H1 (cell line): ENCODE measurements at regions not wholly inside any gene's neighbourhood (a gene's known extent, or its start where the extent isn't known, plus 50 kb on each side); places are given as distances from the start of the nearest gene placed in this dataset.
A peak's percentile ranks its signal among the peaks of the same experiment; 100 is the strongest.

ENCODE experiments used
- CTCF ChIA-PET: fragments of 300-600 bp; sonication (Branson Sonifier 250); formaldehyde crosslinking; loops from one replicate; lab custom pipeline; 2021; ENCODE audit not compliant: partially characterized antibody; lab: Charles Lee
- POLR2A ChIA-PET: fragments of 300-600 bp; sonication (Branson Sonifier 250); formaldehyde crosslinking; loops from one replicate; lab custom pipeline; 2021; ENCODE audit warnings: inconsistent platforms; ENCODE audit not compliant: partially characterized antibody; lab: Charles Lee
- DNase-seq, 2 experiments: peaks; one replicate each; pipeline versions ENCODE4 v3.0.0 to v3.0.0-alpha.2; 2010 to 2022; ENCODE audit warnings: low spot score in 2 of 2, low read depth in 1 of 2, mixed read lengths in 1 of 2
- FAIRE-seq: peaks from 2 replicates; lab custom pipeline; 2011; peaks lifted over from hg19 to GRCh38; lab: Jason Lieb, UNC
- H2AFZ ChIP-seq: 2 replicates; pipeline ENCODE4 v1.8.1; 2012; ENCODE audit warnings: low read length, inconsistent platforms
- H2AK5ac ChIP-seq: 2 replicates; pipeline ENCODE4 v1.6.1; 2013; ENCODE audit warnings: low read depth, low read length
- H2BK120ac ChIP-seq: replicated peaks from 2 replicates; pipeline ENCODE3; 2013; ENCODE audit warnings: low read depth, low read length, inconsistent platforms
- H2BK12ac ChIP-seq: 2 replicates; pipeline ENCODE4 v1.6.1; 2013; ENCODE audit warnings: low read depth, low read length
- H2BK15ac ChIP-seq: 2 replicates; pipeline ENCODE4 v1.6.1; 2013; ENCODE audit warnings: low read length
- H2BK20ac ChIP-seq: 2 replicates; pipeline ENCODE4 v1.6.1; 2013; ENCODE audit warnings: low read length
- H2BK5ac ChIP-seq: 2 replicates; pipeline ENCODE4 v1.6.1; 2013; ENCODE audit warnings: low read depth, low read length
- H3K14ac ChIP-seq: 2 replicates; pipeline ENCODE4 v1.6.1; 2013; ENCODE audit warnings: inconsistent platforms; ENCODE audit not compliant: insufficient read length
- H3K18ac ChIP-seq: 2 replicates; pipeline ENCODE4 v1.6.1; 2013; ENCODE audit warnings: low read length; ENCODE audit errors: extremely low read depth
- H3K23ac ChIP-seq: 2 replicates; pipeline ENCODE4 v1.6.1; 2013; ENCODE audit warnings: inconsistent platforms; ENCODE audit not compliant: insufficient read length
- H3K23me2 ChIP-seq: 2 replicates; pipeline ENCODE4 v1.6.1; 2013; ENCODE audit warnings: low read depth, low read length
- H3K27ac ChIP-seq: 2 replicates; pipeline ENCODE4 v1.6.1; 2011; ENCODE audit warnings: low read depth, low read length, inconsistent platforms
- H3K27me3 ChIP-seq, 4 experiments: replicated peaks in 1 of 4; 1 replicate in 1 of 4; 2 replicates in 3 of 4; pipeline versions ENCODE4 v1.6.1 to v1.8.1; 2011 to 2013; ENCODE audit warnings: low read length in 3 of 4, mild to moderate bottlenecking in 3 of 4, inconsistent platforms in 2 of 4, mixed read lengths in 2 of 4, moderate library complexity in 1 of 4; ENCODE audit not compliant: control insufficient read depth in 3 of 4, insufficient read depth in 3 of 4; ENCODE audit errors: extremely low read depth in 1 of 4
- H3K36me3 ChIP-seq, 4 experiments: 2 replicates each; pipeline versions ENCODE4 v1.6.1 to v1.8.1; 2011 to 2013; ENCODE audit warnings: mild to moderate bottlenecking in 4 of 4, low read length in 3 of 4, moderate library complexity in 2 of 4, control low read depth in 1 of 4, inconsistent platforms in 1 of 4; ENCODE audit not compliant: insufficient read depth in 4 of 4, control insufficient read depth in 2 of 4
- H3K4ac ChIP-seq: replicated peaks from 2 replicates; pipeline ENCODE3; 2013; ENCODE audit warnings: low read length, low read depth, mixed read lengths, inconsistent platforms; ENCODE audit not compliant: insufficient read length
- H3K4me1 ChIP-seq, 4 experiments: replicated peaks in 1 of 4; 1 replicate in 1 of 4; 2 replicates in 3 of 4; pipeline versions ENCODE4 v1.6.1 to v1.8.1; 2011 to 2013; ENCODE audit warnings: low read length in 3 of 4, inconsistent platforms in 2 of 4, mixed read lengths in 1 of 4; ENCODE audit not compliant: insufficient read depth in 4 of 4, control insufficient read depth in 3 of 4
- H3K4me2 ChIP-seq, 2 experiments: 2 replicates each; pipeline versions ENCODE4 v1.6.1 to v1.8.1; 2011 to 2013; ENCODE audit warnings: low read depth in 2 of 2, low read length in 2 of 2, control low read depth in 1 of 2, inconsistent platforms in 1 of 2, mild to moderate bottlenecking in 1 of 2; ENCODE audit not compliant: insufficient read depth in 1 of 2
- H3K4me3 ChIP-seq, 4 experiments: fragments of 200-600, 300-600 bp in 1 of 4; sonication (generic), shearing (Covaris generic), sonication (Bioruptor Twin) in 1 of 4; 2 replicates each; pipeline versions ENCODE4 v1.5.1 to v1.8.1; 2011 to 2016; ENCODE audit warnings: low read length in 4 of 4, low read depth in 3 of 4, control low read depth in 2 of 4, inconsistent platforms in 2 of 4, mild to moderate bottlenecking in 2 of 4, mixed read lengths in 1 of 4, moderate library complexity in 1 of 4; ENCODE audit not compliant: insufficient read depth in 2 of 4; ENCODE audit errors: extremely low read depth in 1 of 4
- H3K56ac ChIP-seq: replicated peaks from 2 replicates; pipeline ENCODE3; 2013; ENCODE audit warnings: low read depth, mild to moderate bottlenecking, mixed read lengths, low read length, inconsistent platforms; ENCODE audit not compliant: insufficient read length
- H3K79me1 ChIP-seq: 2 replicates; pipeline ENCODE4 v1.6.1; 2013; ENCODE audit warnings: low read depth, low read length, control low read depth
- H3K79me2 ChIP-seq, 2 experiments: 2 replicates each; pipeline versions ENCODE4 v1.6.1 to v1.8.1; 2012 to 2013; ENCODE audit warnings: low read length in 2 of 2, mild to moderate bottlenecking in 2 of 2, inconsistent platforms in 1 of 2; ENCODE audit not compliant: insufficient read depth in 2 of 2, control insufficient read depth in 1 of 2
- H3K9ac ChIP-seq, 4 experiments: replicated peaks in 1 of 4; 1 replicate in 1 of 4; 2 replicates in 3 of 4; pipeline versions ENCODE4 v1.6.1 to v1.8.1; 2011 to 2013; ENCODE audit warnings: low read depth in 3 of 4, low read length in 3 of 4, control low read depth in 2 of 4, mild to moderate bottlenecking in 2 of 4, moderate library complexity in 2 of 4, inconsistent platforms in 1 of 4; ENCODE audit errors: extremely low read depth in 1 of 4
- H3K9me3 ChIP-seq, 2 experiments: 2 replicates each; pipeline versions ENCODE4 v1.6.1 to v1.8.1; 2012 to 2013; ENCODE audit warnings: mild to moderate bottlenecking in 2 of 2, moderate library complexity in 2 of 2, control low read depth in 1 of 2, inconsistent platforms in 1 of 2, low read depth in 1 of 2, low read length in 1 of 2, mixed read lengths in 1 of 2; ENCODE audit not compliant: insufficient read depth in 2 of 2
- H4K20me1 ChIP-seq, 2 experiments: replicated peaks in 1 of 2; 2 replicates each; pipeline versions ENCODE3 to v1.8.1; 2011 to 2013; ENCODE audit warnings: inconsistent platforms in 2 of 2, low read length in 2 of 2, mild to moderate bottlenecking in 1 of 2; ENCODE audit not compliant: insufficient read depth in 2 of 2, control insufficient read depth in 1 of 2
- H4K5ac ChIP-seq: 2 replicates; pipeline ENCODE4 v1.6.1; 2013; ENCODE audit warnings: low read length, low read depth, mixed read lengths, inconsistent platforms; ENCODE audit not compliant: insufficient read length
- H4K8ac ChIP-seq: 2 replicates; pipeline ENCODE4 v1.8.0; 2013; ENCODE audit warnings: mild to moderate bottlenecking, moderate library complexity, low read length, inconsistent platforms; ENCODE audit not compliant: insufficient read depth; ENCODE audit errors: extremely low read depth
- H4K91ac ChIP-seq: replicated peaks from 2 replicates; pipeline ENCODE3; 2013; ENCODE audit warnings: low read length, mixed read lengths, inconsistent platforms; ENCODE audit not compliant: insufficient read length
- BACH1 ChIP-seq: IDR thresholded peaks from 2 replicates; pipeline ENCODE4 v1.6.1; 2012; ENCODE audit warnings: low read length, improper control_type of control experiment
- CTCF ChIP-seq, 3 experiments: IDR thresholded peaks; 1 replicate in 2 of 3; 2 replicates in 1 of 3; pipeline versions ENCODE4 v1.5.1 to v1.6.1; 2011; ENCODE audit warnings: low read length in 3 of 3, mild to moderate bottlenecking in 3 of 3, inconsistent platforms in 2 of 3, low read depth in 1 of 3, moderate library complexity in 1 of 3; ENCODE audit not compliant: insufficient read depth in 1 of 3; ENCODE audit errors: control extremely low read depth in 1 of 3
- E2F6 ChIP-seq: IDR thresholded peaks from 2 replicates; pipeline ENCODE4 v1.6.1; 2012; ENCODE audit warnings: inconsistent platforms
- KDM1A ChIP-seq: fragments of 200-600, 300-600 bp; sonication (generic); IDR thresholded peaks from 2 replicates; pipeline ENCODE4 v1.7.1; 2016; ENCODE audit warnings: mild to moderate bottlenecking, low read length, borderline replicate concordance
- KDM4A ChIP-seq: IDR thresholded peaks from one replicate; pipeline ENCODE4 v1.7.1; 2012; ENCODE audit warnings: low read depth, mild to moderate bottlenecking, moderate library complexity, low read length, inconsistent platforms; ENCODE audit not compliant: severe bottlenecking
- MAX ChIP-seq: IDR thresholded peaks from 2 replicates; pipeline ENCODE4 v1.6.1; 2012; ENCODE audit warnings: inconsistent platforms
- RAD21 ChIP-seq, 2 experiments: IDR thresholded peaks in 1 of 2; conservative IDR thresholded peaks in 1 of 2; 2 replicates each; pipeline ENCODE4 v1.6.1; 2011; ENCODE audit warnings: low read depth in 2 of 2, low read length in 2 of 2, improper control_type of control experiment in 1 of 2, inconsistent platforms in 1 of 2, mild to moderate bottlenecking in 1 of 2, moderate library complexity in 1 of 2
- SIX5 ChIP-seq: IDR thresholded peaks from 2 replicates; pipeline ENCODE4 v1.6.1; 2011; ENCODE audit warnings: mild to moderate bottlenecking, low read depth, low read length
- YY1 ChIP-seq: IDR thresholded peaks from 2 replicates; pipeline ENCODE4 v1.6.1; 2011; ENCODE audit warnings: low read depth, mild to moderate bottlenecking, low read length
- WGBS, 2 experiments: shearing (Covaris generic) in 1 of 2; methylation state at CpG; one replicate each; pipeline versions ENCODE4 v1.1.6 to v1.1.7; 2013 to 2015; ENCODE audit warnings: low lambda C conversion rate in 2 of 2, mixed read lengths in 2 of 2, inconsistent platforms in 1 of 2, low coverage in 1 of 2, missing lambda C conversion rate in 1 of 2; ENCODE audit not compliant: insufficient replicate concordance in 2 of 2, insufficient coverage in 1 of 2, insufficient read length in 1 of 2; ENCODE audit errors: extremely low coverage in 1 of 2, missing lambda C conversion rate in 1 of 2; 5-methylcytosine and 5-hydroxymethylcytosine counted together

GRCh38 chr13:40172149-40172591 lies 494.3 kb downstream of the FOXO1 start:
- Histone ChIP-seq H4K20me1 (no peaks in the 10 kb centered on the region), H2BK5ac (no peak overlapping the region), H3K14ac (no peak overlapping the region), H3K23me2 (no peaks in the 10 kb centered on the region; the same call in 1 of the 2 replicates), H3K9ac (no peak overlapping the region), H3K27me3 (peaks cover 0 to 13% (median 6%) of the 10 kb centered on the region in 4 experiments; a peak in 4 of 7 replicates), H3K23ac (no peak overlapping the region), H3K79me1 (no peaks in the 10 kb centered on the region), H4K8ac (no peak overlapping the region; the same call in 1 of the 2 replicates), H2AK5ac (no peak overlapping the region), H2BK15ac (no peak overlapping the region), H4K91ac (peak overlapping the region; percentile 34), H3K79me2 (no peaks in the 10 kb centered on the region), H2BK20ac (0 out of 2 replicates have a peak overlapping the region, but pooled peaks have one; percentile 48), H2BK12ac (0 out of 2 replicates have a peak overlapping the region, but pooled peaks have one; percentile 39), H3K56ac (no peak overlapping the region), H3K18ac (peak overlapping the region; percentile 71; the same call in 1 of the 2 replicates), H4K5ac (no peak overlapping the region), H3K4me2 (peak overlapping the region; percentile 24 to 63), H3K4me3 (peak overlapping the region; percentile 3 to 52 (median 30); a peak in 5 of 8 replicates), H3K4me1 (peaks cover 0 to 2% (median 1%) of the 10 kb centered on the region in 4 experiments; a peak in 1 of 7 replicates), H3K36me3 (no peaks in the 10 kb centered on the region), H2BK120ac (no peak overlapping the region), H3K4ac (no peak overlapping the region), H2AFZ (peak overlapping the region; percentile 93; the same call in 1 of the 2 replicates), H3K9me3 (no peaks in the 10 kb centered on the region), H3K27ac (no peak overlapping the region)
- FAIRE-seq (no peak), DNase-seq (peak; percentile 19 to 73)
- 24% methylated on average over 22 of the region's 32 CpGs; no CpG with 5 or more reads in 1 of the 2 experiments for WGBS, 2 experiments
- POLR2A ChIA-PET = no interaction called here
- CTCF ChIA-PET = interaction anchor here (2.2 kb wide), 1 partner anchor 10 kb away, joined by 8 read pairs; no protein-coding TSS in a partner anchor
- TF ChIP-seq RAD21 (IDR thresholded peaks at IDR 0.05 in 1 of 2, conservative IDR thresholded peaks at IDR 0.05 in 1 of 2; ENCODE audit: low read depth in 2 of 2, low read length in 2 of 2) (peak; percentile 43 to 55), SIX5 (no peak), BACH1 (0 out of 2 replicates have a peak, but pooled peaks have one; percentile 8), E2F6 (no peak), KDM4A (peak; percentile 38), KDM1A (no peak), MAX (peak; percentile 57), YY1 (peak; percentile 72; the same call in 1 of the 2 replicates), CTCF (IDR thresholded peaks at IDR 0.05; ENCODE audit: control extremely low read depth in 1 of 3, insufficient read depth in 1 of 3, low read depth in 1 of 3, low read length in 3 of 3) (peak; percentile 21 to 57 (median 52); a peak in 3 of 4 replicates)
